GM12875 (cell line): ENCODE measurements at regions not wholly inside any gene's neighbourhood (a gene's known extent, or its start where the extent isn't known, plus 50 kb on each side); places are given as distances from the start of the nearest gene placed in this dataset.

Experiments used
- H3K4me3 ChIP-seq: one replicate; pipeline ENCODE4 v1.5.1; 2011; ENCODE audit warnings: low read depth, low read length, control low read depth
- CTCF ChIP-seq: IDR thresholded peaks from 2 replicates; pipeline ENCODE4 v1.5.1; 2011; ENCODE audit warnings: low read depth, mild to moderate bottlenecking, control low read depth, inconsistent platforms, low read length, moderate library complexity, borderline replicate concordance; ENCODE audit not compliant: insufficient read depth

GRCh38 chr17:73795730-73796129 is 151.5 kb upstream of the SDK2 start:
- H3K4me3 ChIP-seq, result no peak overlapping the region
- TF ChIP-seq CTCF, result no peak

- no peak for TF ChIP-seq CTCF
These were observed 153.4 kb upstream of the SDK2 start for GRCh38 chr17:73797594-73798110.

GRCh38 chr17:73798111-73798748 is 154.0 kb upstream of the SDK2 start:
- no peak for TF ChIP-seq CTCF
- no peak overlapping the region for H3K4me3 ChIP-seq

More at GRCh38 chr17:73797594-73798110, 153.4 kb upstream of the SDK2 start:
- no peak overlapping the region for H3K4me3 ChIP-seq

GRCh38 chr17:73799096-73799495 is 154.9 kb upstream of the SDK2 start:
- no peak for TF ChIP-seq CTCF
- H3K4me3 ChIP-seq, result no peak overlapping the region

- no peak for TF ChIP-seq CTCF
- no peak overlapping the region for H3K4me3 ChIP-seq
These were observed 155.8 kb upstream of the SDK2 start for GRCh38 chr17:73799781-73800627.

GRCh38 chr17:73800893-73801292 is 156.6 kb upstream of the SDK2 start:
- no peak overlapping the region for H3K4me3 ChIP-seq
- no peak for TF ChIP-seq CTCF

- no peak overlapping the region for H3K4me3 ChIP-seq
- TF ChIP-seq CTCF, result no peak
These were observed 157.3 kb upstream of the SDK2 start for GRCh38 chr17:73801455-73802100.
